ENCODE measurements at regions not wholly inside any gene's neighbourhood (a gene's known extent, or its start where the extent isn't known, plus 50 kb on each side); places are given as distances from the start of the nearest gene placed in this dataset.

- Histone ChIP-seq H3K18ac (ENCODE audit: extremely low read depth, low read length) (no peak overlapping the region), H2AK5ac (ENCODE audit: low read depth, low read length) (no peak overlapping the region), H3K9me3 (ENCODE audit: insufficient read depth in 2 of 2, low read depth in 1 of 2, low read length in 1 of 2) (no peaks in the 10 kb centered on the region), H3K56ac (replicated peaks; ENCODE audit: insufficient read length, low read depth, low read length) (no peak overlapping the region), H2BK20ac (ENCODE audit: low read length) (no peak overlapping the region), H3K79me1 (ENCODE audit: low read depth, low read length) (no peaks in the 10 kb centered on the region; the same call in 1 of the 2 replicates), H4K5ac (ENCODE audit: insufficient read length, low read depth, low read length) (no peak overlapping the region), H3K36me3 (ENCODE audit: control insufficient read depth in 2 of 4, insufficient read depth in 4 of 4, low read length in 3 of 4) (no peaks in the 10 kb centered on the region), H2BK5ac (ENCODE audit: low read depth, low read length) (no peak overlapping the region), H3K27ac (ENCODE audit: low read depth, low read length) (no peak overlapping the region), H3K23ac (ENCODE audit: insufficient read length) (no peak overlapping the region), H4K20me1 (replicated peaks in 1 of 2; ENCODE audit: control insufficient read depth in 1 of 2, insufficient read depth in 2 of 2, low read length in 2 of 2) (no peaks in the 10 kb centered on the region), H3K27me3 (replicated peaks in 1 of 4; ENCODE audit: control insufficient read depth in 3 of 4, extremely low read depth in 1 of 4, insufficient read depth in 3 of 4, low read length in 3 of 4) (no peaks in the 10 kb centered on the region; a peak in 1 of 7 replicates), H3K4me2 (ENCODE audit: insufficient read depth in 1 of 2, low read depth in 2 of 2, low read length in 2 of 2) (no peak overlapping the region), H3K4ac (replicated peaks; ENCODE audit: insufficient read length, low read depth, low read length) (no peak overlapping the region), H3K79me2 (ENCODE audit: control insufficient read depth in 1 of 2, insufficient read depth in 2 of 2, low read length in 2 of 2) (no peaks in the 10 kb centered on the region), H3K23me2 (ENCODE audit: low read depth, low read length) (no peaks in the 10 kb centered on the region), H3K9ac (replicated peaks in 1 of 4; ENCODE audit: extremely low read depth in 1 of 4, low read depth in 3 of 4, low read length in 3 of 4) (no peak overlapping the region), H3K14ac (ENCODE audit: insufficient read length) (no peak overlapping the region), H3K4me1 (replicated peaks in 1 of 4; ENCODE audit: control insufficient read depth in 3 of 4, insufficient read depth in 4 of 4, low read length in 3 of 4) (no peaks in the 10 kb centered on the region), H2BK15ac (ENCODE audit: low read length) (no peak overlapping the region), H2AFZ (ENCODE audit: low read length) (no peak overlapping the region), H3K4me3 (ENCODE audit: extremely low read depth in 1 of 4, insufficient read depth in 2 of 4, low read depth in 3 of 4, low read length in 4 of 4) (no peak overlapping the region), H2BK12ac (ENCODE audit: low read depth, low read length) (no peak overlapping the region), H2BK120ac (replicated peaks; ENCODE audit: low read depth, low read length) (no peak overlapping the region), H4K8ac (ENCODE audit: extremely low read depth, insufficient read depth, low read length) (no peak overlapping the region), H4K91ac (replicated peaks; ENCODE audit: insufficient read length, low read length) (no peak overlapping the region)
- POLR2A ChIA-PET (ENCODE audit: partially characterized antibody): no interaction called here
- TF ChIP-seq BACH1 (IDR thresholded peaks at IDR 0.05; ENCODE audit: low read length): no peak
- TF ChIP-seq TAF7 (optimal IDR thresholded peaks at IDR 0.05; ENCODE audit: borderline replicate concordance, low read depth, low read length): no peak
- no peak for TF ChIP-seq GTF2F1 (IDR thresholded peaks at IDR 0.05; ENCODE audit: borderline replicate concordance, low read depth, low read length)
- no peak for TF ChIP-seq EGR1 (IDR thresholded peaks at IDR 0.05; ENCODE audit: borderline replicate concordance, low read depth, low read length)
- no peak for TF ChIP-seq PHF8 (conservative IDR thresholded peaks at IDR 0.05; ENCODE audit: low read depth, low read length)
- 87% methylated on average over 5 of the region's 5 CpGs; no CpG with 5 or more reads in 1 of the 2 experiments for WGBS, 2 experiments (ENCODE audit: extremely low coverage in 1 of 2, insufficient coverage in 1 of 2, insufficient read length in 1 of 2, insufficient replicate concordance in 2 of 2, low coverage in 1 of 2, low lambda C conversion rate in 2 of 2, missing lambda C conversion rate in 1 of 2)
- CTCF ChIA-PET (ENCODE audit: partially characterized antibody): no interaction called here
- FAIRE-seq (no peak), DNase-seq (ENCODE audit: low read depth in 1 of 2, low spot score in 2 of 2) (no peak)
These were observed 239.4 kb downstream of the NSG2 start for GRCh38 chr5:174284873-174285272.
